Muscle of back (tissue), 3 donors: ENCODE measurements at regions not wholly inside any gene's neighbourhood (a gene's known extent, or its start where the extent isn't known, plus 50 kb on each side); places are given as distances from the start of the nearest gene placed in this dataset.
A peak's percentile ranks its signal among the peaks of the same experiment; 100 is the strongest.

ENCODE experiments used
- DNase-seq, 3 donors: peaks; one replicate each; pipeline versions ENCODE4 v3.0.0 to v3.0.0-alpha.2; 2013

- no peak for DNase-seq
These were observed 310.5 kb downstream of the MSX2 start for GRCh38 chr5:175034924-175035323.

- DNase-seq, result no peak
These were observed 308.4 kb downstream of the MSX2 start for GRCh38 chr5:175032741-175033151.

GRCh38 chr5:175032013-175032412 is 307.6 kb downstream of the MSX2 start:
- DNase-seq, result no peak

- DNase-seq, result no peak
These were observed 303.0 kb downstream of the MSX2 start for GRCh38 chr5:175027390-175027789.

GRCh38 chr5:175025077-175025476 is 300.7 kb downstream of the MSX2 start:
- DNase-seq, result peak in 2 of 3 donors; percentile 4 to 29

GRCh38 chr5:175021841-175022625 is 297.7 kb downstream of the MSX2 start:
- no peak for DNase-seq

- no peak for DNase-seq
These were observed 296.9 kb downstream of the MSX2 start for GRCh38 chr5:175021321-175021720.

GRCh38 chr5:175015028-175015685 is 290.8 kb downstream of the MSX2 start:
- no peak for DNase-seq

- DNase-seq, result no peak
These were observed 288.9 kb downstream of the MSX2 start for GRCh38 chr5:175013251-175013650.

GRCh38 chr5:175012267-175012666 is 287.9 kb downstream of the MSX2 start:
- no peak for DNase-seq

GRCh38 chr5:175003531-175003930 is 279.1 kb downstream of the MSX2 start:
- no peak for DNase-seq

GRCh38 chr5:175001876-175002645 is 277.7 kb downstream of the MSX2 start:
- no peak for DNase-seq

- DNase-seq, result no peak
These were observed 276.9 kb downstream of the MSX2 start for GRCh38 chr5:175001311-175001710.

- DNase-seq, result no peak
These were observed 275.2 kb downstream of the MSX2 start for GRCh38 chr5:174999581-174999980.

- no peak for DNase-seq
These were observed 273.8 kb downstream of the MSX2 start for GRCh38 chr5:174998131-174998730.

- no peak for DNase-seq
These were observed 273.3 kb downstream of the MSX2 start for GRCh38 chr5:174997688-174998087.

- no peak for DNase-seq
These were observed 272.6 kb downstream of the MSX2 start for GRCh38 chr5:174996941-174997340.

GRCh38 chr5:174995827-174996226 is 271.4 kb downstream of the MSX2 start:
- no peak for DNase-seq

- DNase-seq, result peak; percentile 10 to 46 (median 25)
These were observed 267.5 kb downstream of the MSX2 start for GRCh38 chr5:174991847-174992246.

- peak in 1 of 3 donors; percentile 20 for DNase-seq
These were observed 266.5 kb downstream of the MSX2 start for GRCh38 chr5:174990909-174991308.

GRCh38 chr5:174987443-174988012 is 263.1 kb downstream of the MSX2 start:
- no peak for DNase-seq

- DNase-seq, result no peak
These were observed 260.5 kb downstream of the MSX2 start for GRCh38 chr5:174984863-174985262.
